ENCODE measurements at regions not wholly inside any gene's neighbourhood (a gene's known extent, or its start where the extent isn't known, plus 50 kb on each side); places are given as distances from the start of the nearest gene placed in this dataset.

- H3K4me3 ChIP-seq (ENCODE audit: low read length) = no peak overlapping the region
- Mint-ChIP-seq H3K9me3 (no peaks in the 10 kb centered on the region), H3K36me3 (no peaks in the 10 kb centered on the region), H3K4me3 (no peak overlapping the region), H3K4me1 (peaks cover 6% of the 10 kb centered on the region in 2 donors), H3K27ac (no peak overlapping the region), H3K27me3 (ENCODE audit: low read depth in 2 of 2) (no peaks in the 10 kb centered on the region)
- no peak overlapping the region for H3K27ac ChIP-seq (ENCODE audit: low read length)
- H3K27me3 ChIP-seq (ENCODE audit: control insufficient read depth, insufficient read depth, low read length) = no peaks in the 10 kb centered on the region
- intact Hi-C loops (cut with micrococcal nuclease) = no loop called here
- no peak for TF ChIP-seq CTCF (IDR thresholded peaks at IDR 0.05)
- ATAC-seq (no peak), DNase-seq (no peak)
- no peaks in the 10 kb centered on the region for H3K36me3 ChIP-seq (ENCODE audit: control insufficient read depth, insufficient read depth, low read length)
- H3K4me1 ChIP-seq (ENCODE audit: control insufficient read depth, insufficient read depth, low read length) = no peaks in the 10 kb centered on the region
- no peaks in the 10 kb centered on the region for H3K9me3 ChIP-seq (ENCODE audit: control insufficient read depth, insufficient read depth, low read length)
- WGBS (ENCODE audit: insufficient coverage) = 90% methylated on average over 17 of the region's 17 CpGs
Observed at GRCh38 chr22:49492308-49492707, 335.4 kb downstream of the BRD1 start.

GRCh38 chr22:49491726-49492125 is 335.9 kb downstream of the BRD1 start:
- Mint-ChIP-seq H3K27me3 (ENCODE audit: low read depth in 2 of 2) (no peaks in the 10 kb centered on the region), H3K27ac (no peak overlapping the region), H3K36me3 (no peaks in the 10 kb centered on the region), H3K9me3 (no peaks in the 10 kb centered on the region), H3K4me1 (peaks cover 6% of the 10 kb centered on the region in 2 donors), H3K4me3 (no peak overlapping the region)
- intact Hi-C loops (cut with micrococcal nuclease) = no loop called here
- Histone ChIP-seq H3K4me3 (ENCODE audit: low read length) (no peak overlapping the region), H3K9me3 (ENCODE audit: control insufficient read depth, insufficient read depth, low read length) (no peaks in the 10 kb centered on the region), H3K27me3 (ENCODE audit: control insufficient read depth, insufficient read depth, low read length) (no peaks in the 10 kb centered on the region), H3K27ac (ENCODE audit: low read length) (no peak overlapping the region), H3K4me1 (ENCODE audit: control insufficient read depth, insufficient read depth, low read length) (no peaks in the 10 kb centered on the region), H3K36me3 (ENCODE audit: control insufficient read depth, insufficient read depth, low read length) (no peaks in the 10 kb centered on the region)
- ATAC-seq (no peak), DNase-seq (no peak)
- WGBS (ENCODE audit: insufficient coverage) = 92% methylated on average over 15 of the region's 15 CpGs
- no peak for TF ChIP-seq CTCF (IDR thresholded peaks at IDR 0.05)

- H3K27me3 Mint-ChIP-seq (ENCODE audit: low read depth in 2 of 2) = no peaks in the 10 kb centered on the region
- no peaks in the 10 kb centered on the region for H3K9me3 Mint-ChIP-seq
- 85% methylated on average over 9 of the region's 9 CpGs for WGBS (ENCODE audit: insufficient coverage)
- H3K27me3 ChIP-seq (ENCODE audit: control insufficient read depth, insufficient read depth, low read length) = no peaks in the 10 kb centered on the region
- ATAC-seq (no peak), DNase-seq (no peak)
- no peaks in the 10 kb centered on the region for H3K9me3 ChIP-seq (ENCODE audit: control insufficient read depth, insufficient read depth, low read length)
- H3K27ac ChIP-seq (ENCODE audit: low read length) = no peak overlapping the region
- H3K4me1 ChIP-seq (ENCODE audit: control insufficient read depth, insufficient read depth, low read length) = no peaks in the 10 kb centered on the region
- H3K4me3 ChIP-seq (ENCODE audit: low read length) = no peak overlapping the region
- no peak overlapping the region for H3K4me3 Mint-ChIP-seq
- H3K27ac Mint-ChIP-seq = no peak overlapping the region
- H3K36me3 ChIP-seq (ENCODE audit: control insufficient read depth, insufficient read depth, low read length) = no peaks in the 10 kb centered on the region
- H3K36me3 Mint-ChIP-seq = no peaks in the 10 kb centered on the region
- H3K4me1 Mint-ChIP-seq = peaks cover 6% of the 10 kb centered on the region in 2 donors
- intact Hi-C loops (cut with micrococcal nuclease) = no loop called here
- TF ChIP-seq CTCF (IDR thresholded peaks at IDR 0.05) = no peak
Observed at GRCh38 chr22:49491221-49491635, 336.4 kb downstream of the BRD1 start.

- H3K4me3 Mint-ChIP-seq = no peak overlapping the region
- TF ChIP-seq CTCF (IDR thresholded peaks at IDR 0.05) = no peak
- H3K27ac ChIP-seq (ENCODE audit: low read length) = no peak overlapping the region
- no peaks in the 10 kb centered on the region for H3K9me3 Mint-ChIP-seq
- no peaks in the 10 kb centered on the region for H3K27me3 Mint-ChIP-seq (ENCODE audit: low read depth in 2 of 2)
- H3K36me3 ChIP-seq (ENCODE audit: control insufficient read depth, insufficient read depth, low read length) = no peaks in the 10 kb centered on the region
- peaks cover 6% of the 10 kb centered on the region in 2 donors for H3K4me1 Mint-ChIP-seq
- no peaks in the 10 kb centered on the region for H3K4me1 ChIP-seq (ENCODE audit: control insufficient read depth, insufficient read depth, low read length)
- WGBS (ENCODE audit: insufficient coverage) = 96% methylated on average over 18 of the region's 18 CpGs
- no peaks in the 10 kb centered on the region for H3K27me3 ChIP-seq (ENCODE audit: control insufficient read depth, insufficient read depth, low read length)
- intact Hi-C loops (cut with micrococcal nuclease) = no loop called here
- H3K36me3 Mint-ChIP-seq = no peaks in the 10 kb centered on the region
- no peak overlapping the region for H3K4me3 ChIP-seq (ENCODE audit: low read length)
- H3K27ac Mint-ChIP-seq = no peak overlapping the region
- DNase-seq (no peak), ATAC-seq (no peak)
- no peaks in the 10 kb centered on the region for H3K9me3 ChIP-seq (ENCODE audit: control insufficient read depth, insufficient read depth, low read length)
Observed at GRCh38 chr22:49490692-49491091, 337.0 kb downstream of the BRD1 start.
